ENCODE measurements at regions not wholly inside any gene's neighbourhood (a gene's known extent, or its start where the extent isn't known, plus 50 kb on each side); places are given as distances from the start of the nearest gene placed in this dataset.
"Not testable (repeated sequence)": the region's sequence is repeated elsewhere in the genome, so short reads cannot be mapped to it uniquely, and the experiment has no call there.

- DNase-seq (ENCODE audit: low read depth in 2 of 2); H3K4me3 ChIP-seq (replicated peaks in 1 of 2; ENCODE audit: low read depth in 2 of 2, low read length in 2 of 2): not testable (repeated sequence)
These were observed 139.9 kb upstream of the FAM240B start for GRCh38 chr9:38859827-38860226.

- H3K4me3 ChIP-seq (replicated peaks in 1 of 2; ENCODE audit: low read depth in 2 of 2, low read length in 2 of 2); DNase-seq (ENCODE audit: low read depth in 2 of 2): not testable (repeated sequence)
These were observed 129.0 kb upstream of the FAM240B start for GRCh38 chr9:38848966-38849365.

- not testable (repeated sequence) for DNase-seq (ENCODE audit: low read depth in 2 of 2); H3K4me3 ChIP-seq (replicated peaks in 1 of 2; ENCODE audit: low read depth in 2 of 2, low read length in 2 of 2)
These were observed 120.3 kb upstream of the FAM240B start for GRCh38 chr9:38840213-38840612.

DNA sequence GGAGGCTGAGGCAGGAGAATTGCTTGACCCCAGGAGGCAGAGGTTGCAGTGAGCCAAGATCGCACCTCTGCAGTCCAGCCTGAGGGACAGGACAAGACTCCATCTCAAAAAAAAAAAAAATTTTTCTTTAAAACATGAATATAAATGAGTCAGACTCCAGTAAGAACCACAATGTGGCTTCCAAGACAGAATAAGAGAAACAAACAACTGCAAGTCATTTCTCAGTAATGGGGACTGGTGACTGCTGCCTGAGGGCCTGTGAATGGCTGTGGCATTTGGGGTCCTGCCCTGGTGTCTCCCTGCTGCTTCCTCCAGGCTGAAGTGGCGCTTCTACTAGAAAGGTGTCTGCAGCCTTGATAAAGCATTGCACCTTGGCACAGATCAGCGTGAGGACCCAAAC is 113.8 kb upstream of the FAM240B start:
- H3K4me3 ChIP-seq (replicated peaks in 1 of 2; ENCODE audit: low read depth in 2 of 2, low read length in 2 of 2); DNase-seq (ENCODE audit: low read depth in 2 of 2): not testable (repeated sequence)

DNA sequence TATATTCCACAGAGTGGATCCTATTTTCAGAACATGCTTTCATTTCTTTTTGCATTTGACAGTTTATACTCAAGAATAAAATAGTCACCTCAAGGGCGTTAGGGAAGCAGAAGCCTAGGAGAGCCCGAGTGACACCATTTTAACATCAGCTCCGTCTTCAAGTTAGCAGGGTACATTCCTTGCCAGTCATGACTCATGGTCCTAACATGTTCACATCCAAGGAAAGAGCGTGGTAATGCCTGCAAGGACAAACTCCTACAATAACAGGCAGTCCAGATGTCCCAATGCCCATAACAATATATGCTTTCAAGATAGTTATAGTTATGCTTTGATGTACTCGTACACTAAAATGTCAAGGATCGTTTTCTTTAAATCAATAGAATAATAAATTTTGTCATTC is 93.9 kb upstream of the FAM240B start:
- peak in 1 of 2 donors; percentile 14 for DNase-seq (ENCODE audit: low read depth in 2 of 2)
- H3K4me3 ChIP-seq (replicated peaks in 1 of 2; ENCODE audit: low read depth in 2 of 2, low read length in 2 of 2) = not testable (repeated sequence)

DNA sequence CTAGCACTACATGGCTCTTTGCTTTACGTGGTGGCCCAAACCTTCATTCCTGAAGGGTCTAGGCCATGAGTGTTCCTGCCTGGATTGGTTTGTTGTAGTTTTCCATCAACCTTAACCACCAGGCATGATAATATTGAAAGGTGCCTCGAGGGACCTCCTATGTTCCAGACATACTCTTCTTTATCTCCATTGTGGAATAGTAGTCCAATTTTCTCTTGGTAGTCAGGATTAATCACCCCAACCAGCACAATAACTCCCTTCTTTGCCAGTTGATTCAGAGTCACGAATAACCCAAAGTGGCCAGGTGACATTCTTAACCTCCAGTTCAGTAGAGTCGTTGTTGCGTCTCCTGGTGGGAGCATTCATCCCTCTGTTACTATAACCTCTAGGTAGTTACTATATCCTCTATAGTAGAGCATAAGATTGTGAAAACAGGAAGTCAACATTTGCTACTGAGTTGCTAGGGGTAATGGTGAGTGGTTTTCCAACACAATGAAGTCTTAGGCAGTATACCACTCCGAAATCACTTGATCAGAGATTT is 88.1 kb upstream of the FAM240B start:
- H3K4me3 ChIP-seq (replicated peaks in 1 of 2; ENCODE audit: low read depth in 2 of 2, low read length in 2 of 2) = not testable (repeated sequence)

GRCh38 chr9:38771593-38771992 is 51.7 kb upstream of the FAM240B start:
- DNase-seq (ENCODE audit: low read depth in 2 of 2) = no peak
- H3K4me3 ChIP-seq (replicated peaks in 1 of 2; ENCODE audit: low read depth in 2 of 2, low read length in 2 of 2) = no peak overlapping the region
- TF ChIP-seq CTCF (IDR thresholded peaks at IDR 0.05; ENCODE audit: low read depth, low read length) = no peak

More for the DNA sequence above, 88.1 kb upstream of the FAM240B start:
- peak in 1 of 2 donors; percentile 20 for DNase-seq (ENCODE audit: low read depth in 2 of 2)
